ENCODE measurements at regions not wholly inside any gene's neighbourhood (a gene's known extent, or its start where the extent isn't known, plus 50 kb on each side); places are given as distances from the start of the nearest gene placed in this dataset.
A peak's percentile ranks its signal among the peaks of the same experiment; 100 is the strongest.

DNA sequence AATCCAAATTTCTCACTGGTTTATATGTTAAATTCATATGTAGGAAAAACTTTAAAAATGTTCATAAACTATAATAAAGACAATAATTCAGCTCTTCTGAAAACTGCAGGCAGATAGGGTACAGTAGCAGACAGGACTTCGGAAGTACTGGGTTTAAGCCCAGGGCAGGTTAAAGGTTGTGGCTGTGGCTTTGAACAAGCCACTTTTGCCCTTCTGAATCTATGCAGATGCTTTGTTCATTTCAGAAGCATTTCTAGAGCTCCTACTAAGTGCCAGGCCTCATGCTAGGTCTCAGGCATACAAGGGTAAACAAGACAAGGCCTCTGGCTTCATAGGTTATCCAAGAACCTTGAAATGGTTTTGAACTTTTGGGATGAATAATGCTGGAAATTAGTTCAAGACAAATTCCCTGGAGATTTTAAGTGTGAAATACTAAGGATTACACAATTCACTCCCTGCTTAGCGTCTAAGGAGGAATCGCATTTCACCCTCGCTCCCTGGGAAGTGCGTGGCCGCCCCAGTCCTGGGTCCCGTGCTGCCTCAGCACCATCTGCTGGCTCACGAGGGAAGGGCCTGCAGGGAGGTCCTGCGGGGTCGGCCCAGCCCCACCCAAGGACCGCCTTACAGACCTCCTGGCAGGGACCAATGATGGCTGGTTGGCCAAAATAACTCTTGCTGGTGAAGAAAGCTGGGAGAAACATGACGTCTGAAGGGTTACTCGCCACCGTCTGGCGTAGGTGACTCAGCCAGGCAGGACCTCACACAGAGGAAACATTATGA is 67.7 kb upstream of the L3MBTL4 start:
- TF ChIP-seq, protein P1, sequence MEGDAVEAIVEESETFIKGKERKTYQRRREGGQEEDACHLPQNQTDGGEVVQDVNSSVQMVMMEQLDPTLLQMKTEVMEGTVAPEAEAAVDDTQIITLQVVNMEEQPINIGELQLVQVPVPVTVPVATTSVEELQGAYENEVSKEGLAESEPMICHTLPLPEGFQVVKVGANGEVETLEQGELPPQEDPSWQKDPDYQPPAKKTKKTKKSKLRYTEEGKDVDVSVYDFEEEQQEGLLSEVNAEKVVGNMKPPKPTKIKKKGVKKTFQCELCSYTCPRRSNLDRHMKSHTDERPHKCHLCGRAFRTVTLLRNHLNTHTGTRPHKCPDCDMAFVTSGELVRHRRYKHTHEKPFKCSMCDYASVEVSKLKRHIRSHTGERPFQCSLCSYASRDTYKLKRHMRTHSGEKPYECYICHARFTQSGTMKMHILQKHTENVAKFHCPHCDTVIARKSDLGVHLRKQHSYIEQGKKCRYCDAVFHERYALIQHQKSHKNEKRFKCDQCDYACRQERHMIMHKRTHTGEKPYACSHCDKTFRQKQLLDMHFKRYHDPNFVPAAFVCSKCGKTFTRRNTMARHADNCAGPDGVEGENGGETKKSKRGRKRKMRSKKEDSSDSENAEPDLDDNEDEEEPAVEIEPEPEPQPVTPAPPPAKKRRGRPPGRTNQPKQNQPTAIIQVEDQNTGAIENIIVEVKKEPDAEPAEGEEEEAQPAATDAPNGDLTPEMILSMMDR (conservative IDR thresholded peaks at IDR 0.05), result peak; percentile 60
- no peak for TF ChIP-seq ZFX (IDR thresholded peaks at IDR 0.05)
